GM18870 (cell line): ENCODE measurements at regions not wholly inside any gene's neighbourhood (a gene's known extent, or its start where the extent isn't known, plus 50 kb on each side); places are given as distances from the start of the nearest gene placed in this dataset.
"Not testable (repeated sequence)": the region's sequence is repeated elsewhere in the genome, so short reads cannot be mapped to it uniquely, and the experiment has no call there.

ENCODE experiments used
- ATAC-seq: cut with Tn5 transposase; IDR thresholded peaks from one replicate; pipeline ENCODE4 v1.9.1; 2021; ENCODE audit warnings: moderate library complexity; ENCODE audit not compliant: unreplicated experiment

DNA sequence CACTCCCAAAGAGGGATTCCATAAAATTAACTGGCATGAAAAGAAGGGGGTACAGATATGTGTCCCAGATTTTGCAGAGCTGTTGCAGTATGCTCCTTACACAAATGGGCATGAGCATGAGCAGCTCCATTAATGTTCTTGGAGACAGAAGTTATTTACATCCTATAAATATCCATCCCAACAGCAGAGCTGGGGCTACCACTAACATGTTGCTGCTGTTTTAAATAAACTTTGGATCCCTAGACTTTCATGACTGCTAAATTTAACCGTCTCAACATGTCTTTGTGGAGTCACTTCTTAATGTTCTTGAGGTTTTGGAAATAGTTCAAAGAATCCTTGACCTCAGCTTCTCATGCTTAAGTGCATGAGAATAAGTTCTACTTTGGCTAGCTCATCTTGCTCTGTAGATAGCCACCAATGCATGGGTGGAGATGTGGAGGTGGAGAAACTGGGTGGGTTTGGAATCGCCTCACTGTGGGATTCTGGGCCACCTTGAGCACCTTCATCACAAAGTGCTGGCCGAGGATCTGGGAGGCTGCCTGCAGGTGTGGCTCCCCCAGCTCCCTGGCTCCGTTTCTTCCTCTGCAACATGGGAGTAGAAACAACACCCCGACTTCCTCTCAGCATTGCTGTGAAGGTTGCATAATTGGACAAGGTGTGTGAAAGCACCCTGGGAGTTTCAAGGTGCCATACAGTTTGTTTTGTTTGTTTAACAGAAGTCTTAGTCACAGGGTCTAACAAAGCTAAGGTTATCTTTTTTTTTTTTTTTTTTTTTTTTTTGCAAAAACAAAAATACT is 307.2 kb downstream of the MYCN start:
- ATAC-seq, result no peak

DNA sequence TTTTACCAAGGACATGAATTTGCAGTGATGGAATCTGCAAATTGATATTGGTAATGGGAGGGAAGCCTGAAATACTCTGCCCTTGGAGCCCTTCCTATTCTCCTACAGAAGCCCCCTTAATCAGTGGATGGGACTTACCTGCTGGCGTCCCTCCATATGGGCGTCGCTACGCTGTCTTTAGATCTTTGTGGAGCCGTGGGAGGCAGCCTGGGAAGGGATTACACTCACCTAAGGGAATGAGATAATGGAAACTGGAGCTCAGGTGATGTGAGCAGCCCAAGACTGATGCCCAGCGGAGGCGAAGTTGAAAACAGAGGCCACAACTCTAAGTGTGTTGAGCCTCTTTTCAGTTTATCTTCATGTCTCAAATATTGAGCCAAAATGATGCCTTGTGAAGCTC is 306.6 kb downstream of the MYCN start:
- no peak for ATAC-seq

DNA sequence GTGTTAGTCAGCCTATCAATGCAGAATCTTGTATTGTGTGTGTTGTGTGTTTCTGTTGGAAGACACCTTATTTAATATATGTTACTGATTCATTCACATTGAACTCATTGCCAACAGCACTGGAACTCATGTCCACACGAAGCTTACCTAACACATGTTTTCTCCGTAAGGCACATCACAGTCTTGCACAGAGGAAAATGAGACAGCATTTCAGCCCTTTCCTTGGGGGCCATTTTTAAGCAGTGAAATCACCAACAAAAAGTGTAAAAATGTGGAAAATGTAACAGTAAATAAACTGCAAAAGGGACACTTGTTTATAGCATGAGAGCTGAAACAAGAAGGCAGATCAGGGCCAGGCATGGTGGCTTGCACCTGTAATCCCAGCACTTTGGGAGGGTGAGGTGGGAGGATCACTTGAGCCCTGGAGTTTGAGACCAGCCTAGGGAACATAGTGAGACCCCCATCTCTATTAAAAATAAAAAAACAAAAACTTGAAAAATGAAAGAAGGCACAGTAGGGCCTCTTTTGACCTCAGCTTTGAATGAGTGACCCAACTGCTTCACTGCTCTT is 306.0 kb downstream of the MYCN start:
- ATAC-seq, result no peak

DNA sequence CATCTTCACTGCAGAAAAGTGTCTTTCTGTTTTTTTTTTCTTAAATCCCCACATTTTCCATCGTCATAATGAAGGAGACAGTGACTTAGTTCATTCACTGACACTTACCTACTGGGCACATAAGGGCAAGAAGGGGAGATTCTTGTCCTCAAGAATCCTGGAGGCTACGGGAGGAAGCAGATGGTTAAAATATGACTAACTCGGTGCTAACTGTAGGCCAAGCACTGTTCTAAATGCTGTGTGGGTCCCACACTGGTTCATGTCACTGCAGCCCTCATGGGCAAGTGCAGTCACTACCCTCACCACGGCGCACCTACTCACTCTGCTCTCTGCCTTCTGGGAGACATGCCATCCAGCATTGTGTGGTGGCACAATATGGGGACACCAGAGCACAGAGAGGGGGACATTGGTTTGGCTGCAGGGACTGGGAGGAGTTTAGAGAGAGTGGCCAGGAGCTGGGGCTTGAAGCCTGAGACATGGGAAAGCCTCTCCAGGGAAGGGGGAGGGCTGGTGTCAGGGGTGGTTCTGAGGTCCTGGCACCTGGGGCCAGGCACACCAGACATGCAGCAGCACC is 305.2 kb downstream of the MYCN start:
- ATAC-seq, result no peak

DNA sequence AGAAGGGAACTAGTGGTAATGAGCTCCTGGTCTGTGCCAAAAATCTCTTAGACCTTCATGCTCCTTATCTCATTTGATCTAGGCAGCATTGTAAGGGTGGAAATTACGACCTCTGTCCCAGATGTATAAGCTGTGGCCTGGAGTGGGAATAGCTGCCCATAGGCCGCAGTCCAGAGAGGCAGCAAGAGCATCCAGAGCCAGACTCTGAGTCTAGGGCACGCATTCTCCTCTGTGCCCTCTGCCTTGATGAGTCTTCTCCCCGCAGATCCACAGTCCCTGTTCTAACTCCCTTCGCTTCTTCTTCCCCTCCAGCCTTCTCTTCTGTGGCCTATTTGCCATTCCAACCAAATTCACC is 304.6 kb downstream of the MYCN start:
- no peak for ATAC-seq

DNA sequence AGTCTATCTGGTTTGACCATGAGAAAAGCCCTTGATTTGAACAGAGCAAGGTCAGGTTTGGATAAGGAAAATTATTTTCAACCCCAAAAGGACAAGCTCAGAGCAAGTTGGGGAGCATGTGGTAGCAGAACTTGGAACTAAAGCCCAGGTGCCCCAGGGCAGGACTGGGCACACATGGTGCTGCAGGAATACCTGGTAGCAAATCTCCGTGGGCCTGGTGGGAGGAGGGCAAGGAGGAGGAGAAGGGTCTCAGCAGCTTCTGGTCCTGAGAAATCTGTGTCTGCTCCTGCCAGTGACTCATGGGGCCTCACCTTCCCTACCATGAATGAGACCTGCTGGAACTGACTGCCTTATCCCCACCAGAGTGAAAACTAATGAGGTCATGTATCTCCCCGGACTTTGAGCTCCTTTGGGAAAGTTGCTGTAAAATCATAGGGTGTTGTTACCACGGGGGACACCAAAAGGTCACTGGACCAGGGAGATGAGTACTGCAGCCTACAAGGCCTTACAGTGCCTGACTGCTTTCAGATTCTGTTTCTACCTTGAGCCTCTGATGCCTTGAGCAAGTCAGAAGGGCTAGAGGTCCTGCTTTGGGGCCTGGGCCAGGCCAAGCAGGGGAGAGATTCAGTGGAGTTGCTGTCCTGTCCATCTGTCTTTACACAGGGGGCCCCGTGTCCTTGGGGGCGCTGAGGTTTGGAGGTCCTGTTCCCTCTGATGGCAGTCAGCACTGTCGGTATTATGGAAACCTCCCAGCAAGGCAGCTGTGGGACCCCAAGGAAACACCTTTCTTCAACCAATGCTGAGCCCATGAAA is 304.0 kb downstream of the MYCN start:
- no peak for ATAC-seq

DNA sequence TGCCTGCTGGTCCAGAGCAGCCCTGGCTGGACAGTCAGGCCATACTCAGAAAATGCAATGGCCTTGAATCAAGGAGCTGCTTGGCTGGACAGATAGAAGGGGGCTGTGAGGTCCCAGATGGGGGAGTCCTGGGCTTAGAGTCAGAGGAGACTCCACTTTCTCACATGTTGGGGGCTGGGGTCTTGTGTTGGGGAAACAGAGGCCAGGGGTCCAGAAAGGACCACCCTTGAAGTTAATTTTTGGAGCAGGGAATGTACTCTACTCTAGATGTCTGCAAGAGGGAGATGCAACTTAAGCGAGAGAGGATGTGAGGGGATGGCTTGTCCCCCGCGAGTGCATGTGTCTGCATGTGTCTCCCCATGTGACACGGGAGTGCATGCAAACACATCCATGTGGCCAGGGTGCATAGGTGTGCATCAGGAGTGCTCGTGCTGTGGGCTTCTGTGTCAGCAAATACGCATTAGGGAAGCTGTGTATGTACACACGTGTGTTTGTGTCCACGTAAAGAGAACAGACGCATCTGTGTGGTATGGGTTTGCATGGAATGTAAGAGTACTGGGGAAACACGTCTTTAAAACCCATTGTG is 303.2 kb downstream of the MYCN start:
- no peak for ATAC-seq

DNA sequence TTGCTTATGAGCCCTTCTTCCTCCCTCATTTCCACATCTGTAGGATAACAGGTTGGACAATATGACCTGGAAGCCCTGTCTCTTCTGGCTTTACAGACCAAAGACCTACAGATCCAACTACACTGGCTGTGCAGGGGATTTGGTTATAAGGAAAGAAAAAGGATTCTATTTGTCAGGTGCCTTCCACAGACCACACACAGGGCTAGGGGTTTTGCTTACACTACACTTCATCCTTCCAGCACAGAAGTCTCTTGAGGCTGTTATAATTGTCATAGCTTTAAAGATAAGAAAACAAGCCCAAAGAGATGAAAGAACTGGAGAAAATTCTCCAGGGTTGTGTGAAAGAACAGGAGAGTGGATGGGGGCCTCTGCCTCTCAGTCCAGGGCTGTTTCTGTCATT is 302.6 kb downstream of the MYCN start:
- ATAC-seq, result no peak

DNA sequence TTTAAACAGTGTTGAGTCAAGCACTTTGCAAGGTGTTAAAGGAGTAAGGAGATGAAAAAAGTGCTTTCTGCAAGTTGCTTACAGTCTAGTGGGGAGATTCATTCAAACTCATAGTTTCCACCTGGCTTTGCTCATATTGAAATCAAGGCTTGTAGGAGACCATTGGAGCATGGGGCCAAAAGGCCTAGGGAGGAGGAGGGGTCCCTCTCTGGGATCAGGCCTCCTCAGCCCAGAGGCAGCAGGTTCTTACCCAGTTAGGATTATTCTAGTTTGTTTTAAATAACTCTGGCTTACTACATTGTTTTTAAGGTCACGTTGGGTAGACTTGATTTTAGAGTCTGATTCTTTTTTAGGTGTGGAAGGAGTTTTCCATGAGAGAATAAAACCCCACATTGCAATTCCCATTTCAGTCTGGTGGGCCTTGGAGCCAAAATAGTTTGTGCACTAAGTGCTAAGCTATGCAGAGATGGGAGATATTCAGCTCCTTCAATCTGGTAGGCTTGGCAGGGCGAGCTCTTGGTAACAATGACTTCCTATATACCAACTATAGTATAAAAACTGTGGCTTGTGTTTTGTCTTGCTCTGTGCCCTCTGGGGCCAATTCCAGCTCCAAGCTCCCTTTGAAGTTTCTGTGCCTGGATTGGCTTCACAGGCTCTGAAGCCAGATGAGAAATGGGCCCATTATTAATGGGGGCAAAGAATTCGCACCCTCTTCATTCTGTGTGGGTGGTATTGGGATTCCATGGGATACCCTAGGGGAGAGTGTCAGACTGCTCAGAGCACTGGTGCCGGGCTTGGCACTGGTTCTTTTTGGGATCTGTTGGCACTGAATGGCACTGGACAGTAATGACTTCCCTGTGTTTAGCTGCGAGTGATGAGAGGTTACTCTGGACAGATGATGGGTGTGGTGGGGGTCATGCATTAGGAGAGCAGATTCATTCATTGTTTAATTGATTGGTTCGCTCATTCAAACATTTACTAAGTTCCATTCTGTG is 301.1 kb downstream of the MYCN start:
- ATAC-seq, result no peak

DNA sequence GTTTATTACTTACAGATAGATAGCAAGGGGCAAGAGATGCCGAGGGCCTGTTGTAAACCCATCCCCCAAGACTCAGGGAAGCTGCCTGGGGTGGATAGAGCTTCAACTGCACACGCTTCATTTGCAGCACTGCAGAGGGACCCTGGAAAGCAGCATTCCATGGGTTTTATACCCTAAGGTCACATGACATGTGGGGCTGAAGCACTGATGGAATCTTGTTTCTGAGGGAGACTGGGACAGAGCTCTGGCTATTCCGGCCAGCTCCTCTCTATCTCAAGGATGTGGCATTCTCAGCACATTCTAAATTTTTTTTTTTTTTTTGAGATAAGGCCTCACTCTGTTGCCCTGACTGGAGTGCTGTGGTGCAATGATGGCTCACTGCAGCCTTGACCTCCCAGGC is 300.1 kb downstream of the MYCN start:
- ATAC-seq, result no peak

DNA sequence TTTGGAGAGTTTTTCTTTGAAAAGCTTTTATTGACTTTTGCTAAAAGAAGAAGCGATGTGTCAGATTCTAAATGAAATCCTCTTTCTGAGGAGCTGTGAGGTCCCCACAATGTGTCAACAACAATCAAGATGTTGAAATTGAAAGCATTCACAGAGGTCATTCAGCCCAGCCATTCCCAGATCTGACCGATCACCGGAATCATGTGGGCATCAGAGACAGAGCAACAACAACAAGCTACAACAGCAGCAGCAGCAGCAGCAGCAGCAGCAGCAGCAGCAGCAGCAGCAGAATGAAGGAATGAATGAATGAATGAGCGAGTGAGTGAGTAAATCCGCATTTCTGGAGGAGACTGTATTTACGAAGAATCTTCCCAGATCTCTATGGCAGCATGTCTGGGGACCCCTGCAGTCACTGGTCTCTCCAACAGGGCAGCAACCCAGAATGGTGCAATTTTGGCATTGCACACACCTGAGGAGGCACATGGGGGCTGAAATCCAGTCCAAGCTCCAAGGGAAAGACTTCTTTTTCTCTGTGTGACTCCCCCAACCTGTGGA is 299.0 kb downstream of the MYCN start:
- ATAC-seq, result no peak

DNA sequence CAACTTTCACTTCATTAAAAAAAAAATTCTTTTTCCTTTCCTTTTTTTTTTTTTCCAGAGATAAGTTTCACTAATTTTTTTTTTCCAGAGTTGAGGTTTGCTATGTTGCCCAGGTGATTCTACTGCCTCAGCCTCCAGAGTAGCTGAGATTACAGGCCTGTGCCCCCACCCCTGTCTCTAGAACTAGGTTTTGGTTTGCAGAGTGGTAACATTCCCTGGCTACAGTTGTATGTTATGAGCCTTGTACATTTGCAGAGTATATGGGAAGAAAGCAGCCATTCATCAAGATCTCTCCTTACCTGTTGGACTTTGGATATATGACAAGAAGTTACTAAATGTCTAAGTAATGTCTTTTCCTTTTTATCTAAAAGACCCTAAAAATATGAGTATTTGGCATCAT is 298.4 kb downstream of the MYCN start:
- no peak for ATAC-seq

DNA sequence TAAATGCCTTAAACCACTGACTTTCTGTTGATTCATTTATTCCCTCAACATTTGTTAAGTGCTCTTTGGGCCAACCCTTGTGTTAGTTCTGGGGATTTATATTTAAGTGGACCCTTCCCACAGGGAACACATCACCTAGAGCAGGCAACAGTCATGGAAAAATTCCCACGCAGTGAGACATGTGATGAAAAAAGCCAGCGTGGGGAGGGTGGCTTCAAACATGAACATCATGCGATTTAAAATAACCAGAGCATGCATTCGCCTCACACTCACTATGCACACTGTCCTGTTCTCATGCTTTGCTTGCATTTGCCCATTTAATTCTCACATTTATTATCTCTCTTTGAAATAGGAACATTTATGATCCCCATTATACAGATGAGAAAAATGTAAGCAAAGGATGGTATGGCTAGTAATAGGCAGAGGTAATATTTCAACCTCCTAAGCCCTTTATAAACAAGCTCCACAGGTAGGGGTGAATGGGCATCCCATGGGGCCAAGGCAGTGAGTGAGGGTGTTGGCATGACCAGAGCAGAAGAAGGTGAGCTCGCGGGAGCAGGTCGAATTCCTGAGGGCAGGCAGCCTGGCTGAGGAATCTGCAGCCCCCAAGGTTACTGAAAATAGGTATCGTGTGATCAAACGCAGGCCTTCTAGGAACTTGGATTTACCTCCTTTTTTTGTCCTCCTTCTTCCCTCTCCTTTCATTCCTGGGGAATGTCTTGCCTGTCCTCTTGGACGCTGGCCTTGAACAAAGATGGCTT is 297.8 kb downstream of the MYCN start:
- no peak for ATAC-seq

DNA sequence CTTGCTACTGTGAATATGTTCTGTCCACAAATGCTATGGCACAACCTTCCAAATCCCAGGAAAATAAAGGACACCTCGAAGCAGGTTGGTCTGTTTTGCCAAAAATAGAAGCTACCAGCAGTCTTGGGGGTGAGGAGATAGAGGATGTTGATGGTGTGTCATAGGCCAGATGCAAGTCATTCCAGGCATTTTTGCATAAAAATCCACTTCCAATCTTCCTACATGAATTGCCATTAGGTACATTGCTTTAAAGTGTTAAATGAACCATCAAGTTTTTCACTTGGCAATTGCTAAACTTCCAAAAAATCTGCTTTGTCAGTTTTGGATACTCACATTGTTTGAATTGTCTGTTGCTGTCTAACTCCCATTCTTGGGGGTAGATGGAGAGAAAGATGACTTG is 295.4 kb downstream of the MYCN start:
- ATAC-seq, result no peak

DNA sequence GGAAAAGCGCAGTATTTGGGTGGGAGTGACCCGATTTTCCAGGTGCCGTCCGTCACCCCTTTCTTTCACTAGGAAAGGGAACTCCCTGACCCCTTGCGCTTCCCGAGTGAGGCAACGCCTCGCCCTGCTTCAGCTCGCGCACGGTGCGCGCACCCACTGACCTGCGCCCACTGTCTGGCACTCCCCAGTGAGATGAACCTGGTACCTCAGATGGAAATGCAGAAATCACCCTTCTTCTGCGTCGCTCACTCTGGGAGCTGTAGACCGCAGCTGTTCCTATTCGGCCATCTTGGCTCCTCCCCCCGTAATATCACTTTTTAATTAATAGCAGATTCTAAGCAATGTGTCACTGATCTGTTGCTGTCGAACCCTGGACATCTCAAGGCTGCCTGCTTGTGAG is 294.9 kb downstream of the MYCN start:
- not testable (repeated sequence) for ATAC-seq

DNA sequence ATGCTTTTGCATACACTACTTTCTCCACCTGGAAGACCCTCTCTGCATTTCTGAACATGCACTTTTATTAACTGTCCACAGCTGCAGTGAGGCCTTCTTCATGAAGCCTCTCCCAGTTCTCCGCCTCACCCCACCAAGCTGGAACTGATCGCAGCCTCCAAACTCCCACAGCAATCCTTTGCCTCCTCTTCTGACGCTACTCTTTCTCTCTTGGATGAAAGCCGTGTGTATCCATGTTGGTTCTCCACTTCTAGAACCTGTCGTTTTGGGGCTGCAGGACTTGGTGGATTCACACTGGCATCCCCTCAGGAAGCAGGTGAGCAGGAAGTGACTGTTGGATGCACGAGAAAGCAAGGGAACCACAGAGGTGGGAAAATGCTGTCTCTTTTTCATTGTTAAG is 288.6 kb downstream of the MYCN start:
- ATAC-seq, result no peak

DNA sequence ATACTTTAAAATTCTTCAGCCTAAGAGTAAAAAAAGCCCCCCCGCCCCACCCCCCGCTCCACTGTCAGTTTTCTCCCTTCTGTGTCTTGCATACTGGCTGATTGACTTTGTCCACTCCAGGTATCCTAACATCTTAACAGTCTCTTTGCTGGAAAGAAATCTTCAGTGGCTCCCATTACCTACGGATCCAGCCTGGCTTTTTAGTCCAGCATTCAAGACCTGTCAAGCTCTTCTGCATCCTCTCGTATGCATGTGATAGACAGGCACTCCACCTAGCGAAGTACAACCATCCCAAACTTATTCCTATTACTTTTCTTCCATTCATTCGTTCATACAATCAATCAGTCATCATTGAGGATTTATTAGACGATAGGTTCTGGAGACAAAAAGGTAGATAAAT is 288.1 kb downstream of the MYCN start:
- ATAC-seq, result no peak

DNA sequence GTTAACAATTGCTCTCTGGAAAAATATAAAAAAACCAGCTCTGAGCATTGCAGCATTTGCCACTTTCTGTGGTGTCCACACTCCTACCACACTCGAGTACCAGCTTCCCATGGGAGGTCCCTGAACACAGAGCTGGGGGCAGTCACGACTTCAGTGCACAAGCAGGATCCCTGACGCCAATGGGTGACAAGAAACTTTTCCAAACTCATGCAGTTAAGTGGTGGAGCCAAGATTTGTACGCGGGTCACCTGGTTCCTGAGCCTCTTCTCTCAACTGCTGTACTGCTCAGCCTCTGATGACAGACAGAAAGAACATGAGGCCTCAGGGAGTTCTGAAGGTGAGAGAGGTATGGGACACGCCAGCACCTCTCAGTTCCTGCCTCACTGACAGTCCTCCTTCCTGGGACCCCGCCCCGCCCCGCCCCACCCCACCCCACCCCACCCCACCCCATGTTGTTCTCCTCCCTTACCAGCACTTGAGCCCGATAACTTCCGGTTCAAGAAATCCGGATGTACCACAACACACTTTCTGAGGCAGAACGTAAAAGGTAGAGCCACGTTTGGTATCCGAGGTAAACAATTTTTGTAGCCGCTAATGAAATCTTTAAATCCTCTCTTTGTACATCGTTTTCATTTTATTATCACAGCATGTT is 287.6 kb downstream of the MYCN start:
- no peak for ATAC-seq
